Left lobe of liver (tissue), 2 donors: ENCODE measurements at regions not wholly inside any gene's neighbourhood (a gene's known extent, or its start where the extent isn't known, plus 50 kb on each side); places are given as distances from the start of the nearest gene placed in this dataset.

Source experiments
- ATAC-seq: fragments of 200-7000 bp; cut with Tn5 transposase; one replicate; pipeline ENCODE4 v1.9.1; 2020; ENCODE audit warnings: mild to moderate bottlenecking, moderate library complexity
- DNase-seq: peaks from one replicate; pipeline ENCODE4 v3.0.0-alpha.2; 2020; ENCODE audit warnings: low spot score
- donor health status: DM: no; HTN: no; CAD: no; lungs with moderate emphysema.
- donor health status: DM: no; HTN: yes; CAD: no.

DNA sequence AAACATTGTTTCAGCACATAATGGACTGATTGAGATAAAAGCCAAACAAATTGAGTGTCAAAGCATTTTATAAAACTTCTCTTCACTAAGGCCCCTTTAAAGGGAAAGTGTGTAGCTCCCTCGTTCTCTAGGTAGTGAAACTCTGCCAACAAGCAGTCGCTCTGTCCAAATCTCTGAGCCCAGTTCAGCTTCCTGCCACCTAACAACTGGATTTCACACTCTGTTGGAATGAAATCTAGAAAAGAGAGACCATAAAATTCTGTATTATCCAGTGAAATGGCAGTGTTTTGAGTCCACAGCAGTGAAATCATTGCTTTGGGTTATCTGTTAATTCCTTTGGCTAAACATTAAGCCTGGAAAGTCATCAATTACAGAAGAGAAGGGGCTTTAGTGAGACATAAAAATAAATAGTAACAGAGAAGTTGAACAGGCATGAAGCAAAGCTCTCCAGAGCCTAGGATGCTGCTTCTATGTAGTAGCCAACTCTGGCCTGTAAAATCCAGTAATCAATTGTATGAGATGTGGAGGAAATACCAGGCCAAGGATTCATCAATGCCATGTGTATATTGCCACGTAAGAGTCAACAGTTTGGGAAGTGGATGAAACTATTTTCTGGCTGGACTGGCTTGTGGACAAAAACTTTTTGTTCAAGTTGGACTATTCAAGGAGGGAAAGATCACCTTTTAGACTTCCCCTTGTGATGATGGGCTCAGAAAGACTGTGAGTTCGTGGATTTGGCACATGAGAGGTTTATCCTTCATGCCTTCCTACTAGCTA lies 122.5 kb downstream of the WIF1 start:
- ATAC-seq (no peak), DNase-seq (no peak)

DNA sequence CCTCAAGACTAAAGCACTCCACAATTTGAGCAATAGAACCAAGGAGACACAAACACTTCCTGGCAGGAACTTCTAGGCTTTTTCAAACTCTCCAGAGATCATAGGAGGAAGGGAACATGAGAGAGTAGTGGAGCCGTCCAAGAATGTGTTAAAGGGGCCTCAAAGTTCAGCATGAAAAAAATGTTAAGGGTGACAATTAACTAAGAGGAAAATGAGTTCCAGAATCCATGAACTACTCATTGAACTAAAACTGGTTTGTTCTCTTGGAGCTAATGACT lies 122.0 kb downstream of the WIF1 start:
- ATAC-seq (no peak), DNase-seq (no peak)
